ENCODE measurements at regions not wholly inside any gene's neighbourhood (a gene's known extent, or its start where the extent isn't known, plus 50 kb on each side); places are given as distances from the start of the nearest gene placed in this dataset.

GRCh38 chr7:68279827-68280400 is 1283.3 kb downstream of the TYW1 start:
- DNase-seq (no peak), ATAC-seq (no peak)
- H3K27me3 ChIP-seq (ENCODE audit: low read depth): no peaks in the 10 kb centered on the region
- intact Hi-C loops (cut with DNase I): no loop called here
- no peaks in the 10 kb centered on the region for H3K9me3 ChIP-seq
- no peaks in the 10 kb centered on the region for H3K4me1 ChIP-seq
- no peak overlapping the region for H3K4me3 ChIP-seq
- no peak overlapping the region for H3K27ac ChIP-seq
- no peak for TF ChIP-seq CTCF (IDR thresholded peaks at IDR 0.05)
- no peaks in the 10 kb centered on the region for H3K36me3 ChIP-seq

- no peak for TF ChIP-seq CTCF (IDR thresholded peaks at IDR 0.05)
- Histone ChIP-seq H3K36me3 (no peaks in the 10 kb centered on the region), H3K27me3 (ENCODE audit: low read depth) (no peaks in the 10 kb centered on the region), H3K4me3 (no peak overlapping the region), H3K9me3 (no peaks in the 10 kb centered on the region), H3K27ac (no peak overlapping the region), H3K4me1 (no peaks in the 10 kb centered on the region)
- intact Hi-C loops (cut with DNase I): no loop called here
- ATAC-seq: no peak
- no peak for DNase-seq
Measured at GRCh38 chr7:68280931-68281330, 1284.3 kb downstream of the TYW1 start.

GRCh38 chr7:68288144-68288593 is 1291.5 kb downstream of the TYW1 start:
- no peak overlapping the region for H3K27ac ChIP-seq
- intact Hi-C loops (cut with DNase I): no loop called here
- no peaks in the 10 kb centered on the region for H3K9me3 ChIP-seq
- H3K27me3 ChIP-seq (ENCODE audit: low read depth): no peaks in the 10 kb centered on the region
- H3K4me3 ChIP-seq: no peak overlapping the region
- TF ChIP-seq CTCF (IDR thresholded peaks at IDR 0.05): no peak
- ATAC-seq: no peak
- DNase-seq: no peak
- no peaks in the 10 kb centered on the region for H3K4me1 ChIP-seq
- H3K36me3 ChIP-seq: no peaks in the 10 kb centered on the region

GRCh38 chr7:68291710-68292109 is 1295.1 kb downstream of the TYW1 start:
- Histone ChIP-seq H3K27me3 (ENCODE audit: low read depth) (no peaks in the 10 kb centered on the region), H3K27ac (no peak overlapping the region), H3K9me3 (no peaks in the 10 kb centered on the region), H3K36me3 (no peaks in the 10 kb centered on the region), H3K4me3 (no peak overlapping the region), H3K4me1 (no peaks in the 10 kb centered on the region)
- intact Hi-C loops (cut with DNase I): no loop called here
- no peak for ATAC-seq
- DNase-seq: no peak
- no peak for TF ChIP-seq CTCF (IDR thresholded peaks at IDR 0.05)

- Histone ChIP-seq H3K27ac (no peak overlapping the region), H3K9me3 (no peaks in the 10 kb centered on the region), H3K36me3 (no peaks in the 10 kb centered on the region), H3K4me3 (no peak overlapping the region), H3K4me1 (no peaks in the 10 kb centered on the region), H3K27me3 (ENCODE audit: low read depth) (no peaks in the 10 kb centered on the region)
- DNase-seq (no peak), ATAC-seq (no peak)
- no peak for TF ChIP-seq CTCF (IDR thresholded peaks at IDR 0.05)
- intact Hi-C loops (cut with DNase I): no loop called here
Measured at GRCh38 chr7:68295386-68295785, 1298.8 kb downstream of the TYW1 start.

- no peaks in the 10 kb centered on the region for H3K36me3 ChIP-seq
- no peak for TF ChIP-seq CTCF (IDR thresholded peaks at IDR 0.05)
- no peaks in the 10 kb centered on the region for H3K4me1 ChIP-seq
- no peak overlapping the region for H3K27ac ChIP-seq
- H3K27me3 ChIP-seq (ENCODE audit: low read depth): no peaks in the 10 kb centered on the region
- intact Hi-C loops (cut with DNase I): no loop called here
- DNase-seq: no peak
- no peak for ATAC-seq
- H3K4me3 ChIP-seq: no peak overlapping the region
- H3K9me3 ChIP-seq: no peaks in the 10 kb centered on the region
Measured at GRCh38 chr7:68304536-68304935, 1293.7 kb upstream of the AUTS2 start.

All from lower lobe of right lung (tissue), 2 donors.